Stimulated activated CD4-positive, alpha-beta T cell treated with anti-CD3 and anti-CD28 coated beads, Interleukin-4, amount 100 ng/mL, for 24 hours (primary cell): ENCODE measurements at regions not wholly inside any gene's neighbourhood (a gene's known extent, or its start where the extent isn't known, plus 50 kb on each side); places are given as distances from the start of the nearest gene placed in this dataset.

Experiments
- DNase-seq: peaks from one replicate; pipeline ENCODE4 v3.0.0-alpha.2; 2020

GRCh38 chr3:177545964-177546363 is 348.7 kb upstream of the TBL1XR1 start:
- no peak for DNase-seq

GRCh38 chr3:177547711-177548350 is 350.5 kb upstream of the TBL1XR1 start:
- no peak for DNase-seq

- no peak for DNase-seq
Observed at GRCh38 chr3:177550667-177551066, 353.4 kb upstream of the TBL1XR1 start.

- DNase-seq = no peak
Observed at GRCh38 chr3:177551431-177551836, 354.2 kb upstream of the TBL1XR1 start.

GRCh38 chr3:177552051-177552450 is 354.8 kb upstream of the TBL1XR1 start:
- no peak for DNase-seq

GRCh38 chr3:177553012-177553411 is 355.7 kb upstream of the TBL1XR1 start:
- DNase-seq = no peak

GRCh38 chr3:177553579-177553978 is 356.3 kb upstream of the TBL1XR1 start:
- no peak for DNase-seq

- DNase-seq = no peak
Observed at GRCh38 chr3:177554895-177555759, 357.8 kb upstream of the TBL1XR1 start.

- no peak for DNase-seq
Observed at GRCh38 chr3:177557548-177557947, 360.3 kb upstream of the TBL1XR1 start.

- no peak for DNase-seq
Observed at GRCh38 chr3:177561365-177561764, 364.1 kb upstream of the TBL1XR1 start.

GRCh38 chr3:177561769-177562392 is 364.6 kb upstream of the TBL1XR1 start:
- DNase-seq = no peak

- DNase-seq = no peak
Observed at GRCh38 chr3:177563243-177563780, 366.0 kb upstream of the TBL1XR1 start.

GRCh38 chr3:177563792-177564191 is 366.5 kb upstream of the TBL1XR1 start:
- DNase-seq = no peak

GRCh38 chr3:177565981-177566380 is 368.7 kb upstream of the TBL1XR1 start:
- DNase-seq = no peak

- no peak for DNase-seq
Observed at GRCh38 chr3:177567833-177568232, 370.6 kb upstream of the TBL1XR1 start.

GRCh38 chr3:177569193-177569592 is 371.9 kb upstream of the TBL1XR1 start:
- DNase-seq = no peak

GRCh38 chr3:177569875-177570657 is 372.8 kb upstream of the TBL1XR1 start:
- DNase-seq = no peak

GRCh38 chr3:177571271-177571943 is 374.1 kb upstream of the TBL1XR1 start:
- DNase-seq = no peak

- DNase-seq = no peak
Observed at GRCh38 chr3:177571944-177572315, 374.6 kb upstream of the TBL1XR1 start.

GRCh38 chr3:177574222-177574856 is 377.1 kb upstream of the TBL1XR1 start:
- no peak for DNase-seq

GRCh38 chr3:177576746-177577145 is 379.5 kb upstream of the TBL1XR1 start:
- no peak for DNase-seq

- no peak for DNase-seq
Observed at GRCh38 chr3:177578488-177578887, 381.2 kb upstream of the TBL1XR1 start.
